HG02678 (cell line): ENCODE measurements at regions not wholly inside any gene's neighbourhood (a gene's known extent, or its start where the extent isn't known, plus 50 kb on each side); places are given as distances from the start of the nearest gene placed in this dataset.
"Not testable (repeated sequence)": the region's sequence is repeated elsewhere in the genome, so short reads cannot be mapped to it uniquely, and the experiment has no call there.

Source experiments
- ATAC-seq: cut with Tn5 transposase; IDR thresholded peaks from one replicate; pipeline ENCODE4 v1.9.1; 2021; ENCODE audit warnings: mild to moderate bottlenecking, moderate library complexity; ENCODE audit not compliant: unreplicated experiment

DNA sequence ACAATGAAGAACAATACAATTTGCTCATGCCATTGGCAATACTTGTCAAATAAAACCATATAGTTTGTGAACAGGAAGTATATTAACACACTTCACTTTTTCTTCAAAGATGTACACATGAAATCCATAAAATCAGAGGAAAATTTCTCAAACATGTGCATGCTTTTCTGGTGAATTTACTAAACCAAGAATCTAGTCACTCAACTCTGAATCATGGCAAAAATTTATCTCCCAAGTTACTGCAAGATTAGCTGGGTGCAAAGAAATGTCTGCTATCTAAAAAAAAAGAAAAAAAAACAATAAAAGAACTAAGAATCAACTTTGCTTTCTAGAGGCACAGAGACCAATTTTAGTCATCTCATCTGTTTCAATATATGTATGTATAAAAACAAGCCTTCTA lies 419.2 kb downstream of the NR4A2 start:
- ATAC-seq, result no peak

DNA sequence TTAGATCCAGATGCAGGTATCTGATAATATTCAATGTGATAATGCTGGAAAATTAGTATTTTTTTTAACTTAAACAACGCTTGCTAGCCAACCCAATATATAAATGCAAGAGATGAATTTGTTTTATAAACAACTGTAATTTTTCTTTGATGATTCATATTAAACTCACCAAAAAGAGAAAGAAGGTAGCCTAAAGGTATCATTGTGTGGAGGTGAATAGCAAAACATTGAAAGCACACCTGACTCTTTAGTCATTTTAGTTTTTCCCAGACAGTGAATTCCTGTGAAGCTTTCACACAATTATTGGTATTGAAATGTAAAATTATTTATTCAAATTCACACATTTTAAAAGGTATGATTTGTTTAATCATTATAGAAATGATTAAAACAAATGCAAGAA lies 424.0 kb downstream of the NR4A2 start:
- ATAC-seq, result no peak

DNA sequence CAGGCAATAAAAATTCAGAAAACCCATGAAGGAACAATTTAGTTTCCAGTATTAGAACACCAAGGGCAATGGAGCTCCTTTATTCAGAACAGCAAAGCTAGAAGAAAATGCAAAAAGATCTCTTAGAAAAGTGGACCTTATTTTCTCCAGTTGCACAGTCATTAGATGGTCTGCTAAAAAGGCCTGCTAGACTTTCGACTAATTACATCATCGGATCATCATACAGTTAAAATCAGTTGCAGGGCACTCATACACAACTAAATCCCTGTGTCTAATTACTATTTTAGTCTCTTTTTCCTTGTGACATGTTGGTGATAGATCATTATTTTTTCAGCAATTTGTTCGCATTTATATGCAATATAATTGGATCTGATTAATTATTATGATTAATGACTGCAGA lies 425.3 kb downstream of the NR4A2 start:
- ATAC-seq, result no peak

DNA sequence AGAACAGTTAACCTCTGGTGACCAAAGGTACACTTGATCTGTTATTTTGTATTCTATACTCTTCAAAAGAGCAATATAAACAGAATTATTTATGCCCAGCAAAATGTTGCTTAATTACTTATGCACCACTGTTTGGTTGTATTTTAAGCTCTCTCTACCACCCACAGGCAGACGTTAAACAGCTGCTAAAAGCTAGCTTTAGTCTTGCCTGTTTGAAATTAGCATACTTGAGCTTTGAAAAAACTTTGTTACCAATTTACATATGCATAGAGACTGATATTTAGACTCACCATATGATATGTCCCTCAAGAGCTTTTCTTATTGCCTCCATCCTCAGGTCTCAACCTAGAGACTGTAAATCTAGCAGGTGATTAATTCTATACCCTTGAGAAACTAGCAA lies 426.9 kb downstream of the NR4A2 start:
- no peak for ATAC-seq

DNA sequence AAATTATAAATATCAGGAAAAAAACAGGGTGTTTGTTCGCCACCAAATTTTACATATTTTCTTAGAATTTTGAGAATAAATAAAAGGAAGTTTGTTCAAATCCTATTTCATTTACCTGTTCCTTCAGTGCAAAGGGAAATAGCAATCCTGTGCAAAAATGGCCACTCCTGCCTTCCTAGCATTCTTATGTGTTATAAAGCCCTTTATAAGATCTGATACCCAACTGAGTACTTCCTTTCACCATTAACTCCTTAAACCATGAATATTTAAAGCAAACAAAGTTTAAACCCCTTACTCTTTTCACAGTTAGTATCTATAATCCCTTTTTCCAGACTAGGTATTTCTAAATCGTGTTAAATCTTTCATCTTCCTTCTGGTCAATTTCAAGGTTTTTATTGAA lies 427.8 kb downstream of the NR4A2 start:
- no peak for ATAC-seq

DNA sequence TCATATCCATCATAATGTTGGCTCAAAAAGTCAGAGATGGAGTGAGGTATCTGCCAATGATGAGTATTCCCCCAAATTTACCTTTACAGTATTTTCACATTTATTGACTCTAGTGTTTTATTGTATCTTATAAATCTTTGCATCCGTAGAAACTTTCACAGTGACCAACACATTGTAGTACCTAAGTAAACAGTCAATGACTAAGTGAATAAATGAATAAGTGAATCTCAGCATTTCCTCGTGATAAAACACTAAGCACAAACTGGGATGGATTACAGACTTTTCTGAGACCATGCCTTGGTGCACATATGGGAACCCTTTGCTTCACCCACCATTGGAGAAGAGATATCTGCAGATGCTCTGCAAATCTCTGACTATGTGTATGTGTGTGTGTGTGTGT lies 429.9 kb downstream of the NR4A2 start:
- ATAC-seq, result no peak

DNA sequence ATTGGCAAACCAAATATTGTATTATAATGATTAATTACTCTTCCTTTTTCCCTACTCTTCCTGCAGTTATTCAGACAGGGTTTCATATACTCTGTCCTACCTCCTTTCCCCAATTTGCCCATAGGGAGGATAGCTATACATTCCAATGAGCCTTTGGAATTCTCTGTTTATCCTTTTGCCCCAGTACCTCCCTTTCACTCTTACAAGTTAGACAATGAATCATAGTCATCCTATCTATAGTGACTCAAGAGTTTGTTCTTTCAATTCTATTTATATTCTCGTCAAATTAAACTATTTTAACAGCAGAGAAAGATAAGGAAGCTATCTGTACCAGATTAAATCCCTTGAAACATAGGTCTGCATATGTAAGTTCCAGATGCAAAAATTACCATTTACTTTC lies 437.5 kb downstream of the NR4A2 start:
- no peak for ATAC-seq

DNA sequence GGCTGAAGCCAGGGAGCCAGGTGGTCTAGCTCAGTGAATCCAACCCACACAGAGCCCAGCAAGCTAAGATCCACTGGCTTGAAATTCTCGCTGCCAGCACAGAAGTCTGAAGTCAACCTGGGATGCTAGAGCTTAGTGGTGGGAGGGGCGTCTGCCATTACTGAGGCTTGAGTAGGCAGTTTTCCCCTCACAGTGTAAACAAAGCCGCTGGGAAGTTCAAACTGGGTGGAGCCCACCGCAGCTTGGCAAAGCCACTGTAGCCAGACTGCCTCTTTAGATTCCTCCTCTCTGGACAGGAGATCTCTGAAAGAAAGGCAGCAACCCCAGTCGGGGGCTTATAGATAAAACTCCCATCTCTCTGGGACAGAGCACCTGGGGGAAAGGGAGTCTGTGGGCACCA lies 452.1 kb downstream of the NR4A2 start:
- not testable (repeated sequence) for ATAC-seq

DNA sequence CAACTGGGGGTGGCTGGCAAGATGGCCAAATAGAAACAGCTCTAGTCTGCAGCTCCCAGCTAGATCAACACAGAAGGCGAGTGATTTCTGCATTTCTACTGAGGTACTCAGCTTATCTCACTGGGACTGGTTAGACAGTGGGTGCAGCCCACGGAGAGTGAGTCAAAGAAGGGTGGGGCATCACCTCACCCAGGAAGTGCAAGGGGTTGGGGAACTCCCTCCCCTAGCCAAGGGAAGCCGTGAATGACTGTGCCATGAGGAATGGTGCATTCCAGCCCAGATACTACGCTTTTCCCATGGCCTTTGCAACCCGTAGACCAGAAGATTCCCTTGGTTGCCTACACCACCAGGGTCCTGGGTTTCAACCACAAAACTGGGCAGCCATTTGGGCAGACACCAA lies 452.6 kb downstream of the NR4A2 start:
- not testable (repeated sequence) for ATAC-seq

DNA sequence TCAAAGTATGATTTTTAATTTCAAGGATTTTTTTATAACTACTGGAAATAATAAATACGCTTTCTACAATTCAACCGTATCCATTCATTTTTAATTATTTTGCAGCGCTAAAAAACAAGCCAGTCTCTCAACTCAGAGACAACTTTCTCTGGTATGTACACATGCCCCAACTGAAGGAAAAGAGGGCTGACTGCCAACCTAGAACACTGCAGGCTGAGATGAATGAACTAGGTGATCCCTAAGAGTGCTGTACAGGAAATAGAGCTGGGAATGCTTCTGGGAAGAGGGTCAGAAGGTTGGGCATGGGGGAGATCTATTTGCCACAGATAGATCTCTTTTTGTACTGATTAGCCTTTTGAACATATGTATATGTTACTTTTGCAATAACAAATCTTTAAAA lies 460.1 kb downstream of the NR4A2 start:
- ATAC-seq, result no peak

DNA sequence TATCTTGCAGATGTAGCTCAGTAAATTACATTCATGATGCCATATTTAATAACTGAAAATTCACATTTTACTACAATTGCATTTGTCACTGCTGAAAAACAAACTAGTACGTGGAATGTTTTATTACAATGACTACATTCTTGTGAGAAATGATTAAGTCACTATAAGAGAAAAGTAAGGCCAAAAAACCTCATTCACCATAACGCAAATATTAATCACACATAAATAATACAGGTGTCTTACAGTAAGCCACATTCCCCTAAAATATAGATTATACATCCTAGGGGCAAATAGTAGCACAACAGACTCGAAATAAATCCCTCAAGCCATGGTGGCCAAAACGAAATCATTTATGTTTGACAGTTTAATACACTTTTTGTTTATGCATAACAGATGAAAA lies 460.6 kb downstream of the NR4A2 start:
- no peak for ATAC-seq

DNA sequence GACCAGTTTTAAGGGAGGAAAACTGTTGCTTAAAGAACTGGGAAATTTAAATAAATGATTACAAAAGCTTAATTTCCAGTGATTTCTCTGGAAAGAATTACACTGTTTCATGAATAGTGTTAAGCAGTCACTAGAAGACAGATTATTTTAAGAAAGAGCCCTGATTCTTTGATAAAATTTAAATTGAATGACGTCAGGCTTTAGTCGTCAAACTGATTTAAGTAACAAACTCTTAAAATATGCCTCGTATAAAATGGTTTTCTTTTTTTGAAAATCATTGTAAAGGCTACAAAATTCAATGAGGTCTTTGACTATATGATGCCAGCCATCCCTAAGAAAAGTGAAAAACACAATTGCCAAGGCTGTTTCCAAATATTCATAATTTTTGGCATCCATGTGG lies 465.0 kb downstream of the NR4A2 start:
- no peak for ATAC-seq

DNA sequence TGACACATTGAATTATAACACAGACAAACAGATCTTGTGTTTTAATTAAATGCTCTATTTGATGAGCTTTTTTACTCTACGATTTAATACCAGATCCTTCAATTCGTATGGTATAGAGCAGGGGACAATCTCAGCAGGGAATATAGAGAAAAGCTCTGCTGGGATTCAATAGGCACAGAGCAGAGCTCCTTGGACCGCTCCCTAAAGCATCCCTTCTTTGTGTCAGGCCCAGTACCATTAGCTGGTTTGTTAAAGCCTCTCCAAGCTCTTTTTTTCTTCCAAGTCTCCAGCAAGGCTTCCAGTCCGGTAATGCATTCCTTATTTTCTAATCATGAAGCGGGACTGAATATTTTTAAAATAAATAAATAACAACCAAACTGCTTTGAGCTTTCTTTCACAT lies 466.0 kb downstream of the NR4A2 start:
- no peak for ATAC-seq

DNA sequence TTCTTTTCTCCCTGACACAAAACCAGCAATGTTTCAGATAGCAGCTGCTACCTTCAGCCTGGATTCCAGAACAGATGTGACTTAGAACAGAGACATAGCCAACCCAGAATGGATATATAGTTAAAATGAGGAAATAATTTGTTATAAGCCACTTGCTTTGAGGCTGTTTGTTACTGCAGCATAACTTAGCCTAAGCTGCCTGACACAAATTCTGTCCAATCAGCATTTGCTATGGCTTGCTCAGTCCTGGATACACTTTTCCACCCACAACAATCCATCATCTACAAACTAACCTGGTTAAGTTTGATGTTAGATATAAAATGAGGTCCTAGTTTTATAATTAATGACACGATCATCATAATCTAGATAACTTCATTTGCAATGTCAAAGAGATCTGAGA lies 480.4 kb downstream of the NR4A2 start:
- no peak for ATAC-seq

DNA sequence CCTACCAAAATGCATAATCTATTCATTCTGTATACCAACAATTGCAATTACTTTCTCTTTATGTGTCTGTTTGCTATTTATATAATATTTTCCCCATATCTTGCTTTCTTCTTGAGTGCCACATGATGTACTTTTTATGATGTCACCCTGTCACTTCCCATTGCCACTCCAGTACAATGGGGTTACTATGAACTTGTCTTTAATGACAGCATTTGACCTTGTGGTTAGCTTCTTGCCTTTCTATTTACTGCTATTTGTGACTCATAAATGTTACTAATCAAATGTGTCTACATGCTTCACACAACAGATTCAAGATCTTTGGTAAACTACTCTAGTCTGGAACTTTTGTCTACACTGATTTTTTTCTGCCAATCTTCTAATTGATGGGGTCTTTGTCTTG lies 486.3 kb downstream of the NR4A2 start:
- ATAC-seq, result no peak

DNA sequence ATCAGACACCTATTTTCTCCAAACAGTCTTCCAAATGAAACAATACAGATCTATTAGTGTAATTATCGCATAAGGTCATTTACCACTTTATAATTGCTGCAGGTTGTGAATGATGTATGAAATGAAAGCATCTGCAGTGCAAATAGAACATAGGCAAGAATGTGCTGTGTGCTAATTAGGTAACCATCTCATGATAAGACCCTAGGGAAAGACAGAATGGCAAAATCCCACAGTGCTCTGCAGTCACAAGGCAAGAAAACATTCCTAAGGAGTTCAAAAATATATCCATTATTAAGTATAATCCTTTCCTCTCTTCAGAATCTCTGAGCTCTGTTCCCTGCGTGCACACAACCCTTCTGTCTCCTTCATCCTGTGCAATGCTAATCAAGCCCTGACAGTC lies 488.1 kb downstream of the NR4A2 start:
- ATAC-seq, result no peak

DNA sequence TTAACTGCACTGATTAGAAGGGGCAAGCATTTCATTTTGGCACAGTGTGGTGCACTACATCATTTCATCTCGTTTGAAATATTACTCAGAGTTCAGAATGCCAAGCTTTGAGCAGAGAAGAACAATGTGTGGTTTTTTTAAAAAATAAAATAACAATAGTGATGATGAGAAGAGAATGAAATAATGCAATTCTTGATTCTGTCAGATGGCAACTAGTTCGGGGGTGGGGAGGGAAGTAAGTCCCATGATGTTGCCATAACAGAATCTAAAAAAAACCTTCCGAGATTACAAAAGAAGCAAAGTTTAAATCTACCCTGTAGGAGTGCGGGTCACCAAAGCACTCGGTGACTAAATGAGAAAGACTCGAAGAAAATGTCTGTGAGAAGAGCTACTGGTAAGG lies 490.4 kb downstream of the NR4A2 start:
- ATAC-seq, result no peak

DNA sequence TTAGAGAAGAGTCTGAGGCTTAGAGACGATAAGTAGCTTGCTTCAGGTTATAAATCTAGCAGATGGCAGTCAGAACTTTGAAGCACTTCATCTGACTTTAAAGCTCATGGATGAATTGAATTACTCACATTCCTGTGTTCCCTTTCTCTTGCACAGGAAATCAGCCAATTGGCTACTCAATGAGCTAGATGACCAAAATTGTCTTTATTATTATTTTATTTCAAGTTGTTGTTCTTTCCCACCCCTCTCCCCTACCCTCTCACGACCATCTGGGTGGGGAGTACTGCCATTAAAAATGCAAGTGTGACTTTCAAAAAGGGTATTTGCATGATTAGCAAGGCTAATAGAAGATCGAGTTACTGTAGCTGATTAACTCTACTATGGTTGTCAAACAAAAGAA lies 491.1 kb downstream of the NR4A2 start:
- no peak for ATAC-seq

DNA sequence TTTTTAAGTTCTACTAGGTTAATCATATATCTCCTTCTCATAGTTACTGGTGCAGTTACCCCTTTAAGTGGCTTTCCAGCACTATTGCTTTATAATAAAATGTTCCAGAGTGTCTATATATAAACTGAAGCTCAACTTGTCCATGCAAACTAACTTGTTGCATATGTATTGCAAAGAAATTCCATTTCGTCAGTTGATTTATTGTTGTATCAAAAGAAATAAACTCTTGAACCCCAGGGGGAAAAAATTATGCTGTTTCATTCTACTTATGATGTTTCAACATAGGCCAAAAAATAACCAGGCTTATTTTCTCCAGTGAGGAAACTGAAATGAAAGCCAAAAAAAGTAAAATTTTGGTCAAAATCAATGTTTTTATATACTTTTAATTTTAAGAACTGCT lies 491.9 kb downstream of the NR4A2 start:
- ATAC-seq, result no peak

DNA sequence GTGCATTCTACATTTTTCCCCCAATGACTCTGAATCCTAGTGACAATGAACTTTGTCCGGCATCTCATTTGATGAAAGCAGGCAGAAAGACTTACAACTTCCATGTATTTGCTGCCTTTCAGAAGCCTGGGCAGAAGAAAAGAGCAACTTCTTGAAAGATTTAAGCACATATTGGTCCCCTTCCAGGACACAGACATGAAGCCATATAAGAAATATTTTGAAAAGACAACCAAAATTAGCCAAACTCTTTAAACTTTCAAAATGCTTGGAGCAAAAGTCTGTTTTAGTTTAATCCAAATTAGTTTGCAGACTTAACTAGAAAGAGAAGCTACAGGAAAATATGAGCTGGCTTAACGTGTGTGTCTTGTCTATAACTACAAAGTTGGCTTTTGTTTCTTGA lies 492.5 kb downstream of the NR4A2 start:
- ATAC-seq, result no peak

DNA sequence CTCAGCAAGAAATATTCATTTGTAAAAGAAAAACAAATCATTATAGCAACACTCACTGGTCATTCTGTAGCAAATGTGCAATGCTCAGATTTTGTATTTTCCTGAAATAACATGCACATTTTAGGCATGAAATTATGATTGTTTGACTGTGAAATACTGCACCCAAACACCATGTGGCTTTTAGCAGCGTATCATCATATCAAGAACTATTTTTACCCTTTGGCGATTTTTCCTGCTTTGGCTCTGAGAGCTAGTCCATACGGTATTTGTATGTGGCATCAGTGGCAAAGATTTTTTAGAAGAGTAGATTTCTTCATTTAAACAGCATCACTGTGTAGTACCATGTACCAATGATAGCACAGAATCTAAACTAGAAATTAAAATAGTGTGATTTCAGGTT lies 493.1 kb downstream of the NR4A2 start:
- ATAC-seq, result no peak

DNA sequence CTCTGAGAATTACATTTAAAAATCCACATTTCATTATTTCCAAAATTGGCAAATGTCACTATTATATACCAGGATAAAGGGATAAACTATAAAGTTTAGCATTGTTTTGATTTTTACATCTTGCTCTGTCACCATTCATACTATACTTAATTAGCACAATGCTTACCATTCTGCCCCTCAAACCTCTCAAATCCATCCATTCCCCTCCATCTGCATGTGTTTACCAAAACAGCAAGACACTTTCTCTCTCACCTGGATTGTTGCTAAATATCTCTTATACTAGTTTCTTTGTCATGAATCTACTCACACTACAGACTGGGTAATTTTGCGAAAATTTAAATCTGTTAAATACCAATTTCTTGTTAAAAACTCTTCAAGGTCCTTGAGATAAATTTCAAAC lies 496.1 kb downstream of the NR4A2 start:
- no peak for ATAC-seq

DNA sequence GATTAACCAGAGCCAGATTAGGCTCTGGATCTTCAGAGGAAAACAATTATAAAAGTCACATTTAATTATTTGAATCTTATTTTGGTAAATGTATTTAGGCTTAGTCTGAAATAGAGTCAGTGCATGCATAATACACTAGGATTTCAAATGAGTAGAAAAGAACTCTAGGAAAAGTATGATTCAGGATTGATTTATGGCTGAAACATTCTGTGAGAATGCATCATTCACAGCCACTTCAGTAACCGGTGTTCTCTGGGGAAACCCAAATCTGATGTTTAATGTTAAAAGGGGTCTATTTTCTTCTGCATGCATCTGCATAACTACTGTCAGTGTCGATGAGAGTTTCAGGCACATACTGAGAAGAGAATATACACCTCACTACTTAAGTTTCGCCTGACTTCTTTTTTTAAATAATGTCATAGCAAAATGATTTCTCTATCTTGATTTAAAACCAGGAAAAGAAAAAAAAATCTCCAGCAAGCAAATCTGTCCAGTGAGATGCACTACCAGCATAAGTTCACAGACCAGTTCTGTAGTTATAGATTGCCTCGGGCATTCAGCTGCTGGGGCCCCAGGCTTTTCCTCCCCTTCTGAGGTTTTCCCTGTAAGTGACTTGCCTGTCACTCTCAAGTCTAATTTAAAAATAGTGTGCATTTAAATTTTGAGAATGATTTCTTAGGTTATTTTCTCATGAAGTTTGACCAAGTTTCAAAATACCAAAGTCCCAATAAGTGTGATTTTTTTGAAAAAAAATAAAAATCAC lies 501.5 kb downstream of the NR4A2 start:
- ATAC-seq, result no peak
